Activated CD4-positive, alpha-beta memory T cell treated with anti-CD3 and anti-CD28 coated beads for 36 hours (primary cell): ENCODE measurements at regions not wholly inside any gene's neighbourhood (a gene's known extent, or its start where the extent isn't known, plus 50 kb on each side); places are given as distances from the start of the nearest gene placed in this dataset.

ENCODE experiments used
- CTCF ChIA-PET: fragments of 350-600 bp; sonication (Branson Sonifier 250); formaldehyde crosslinking; loops from one replicate; lab custom pipeline; 2021; ENCODE audit warnings: antibody characterized with exemption, inconsistent platforms; lab: Charles Lee
- POLR2A ChIA-PET: fragments of 350-600 bp; sonication (Branson Sonifier 250); formaldehyde crosslinking; loops from one replicate; lab custom pipeline; 2021; ENCODE audit warnings: antibody characterized with exemption; lab: Charles Lee
- DNase-seq: peaks from one replicate; pipeline ENCODE4 v3.0.0-alpha.2; 2020
- H3K27ac Mint-ChIP-seq: one replicate; pipeline ENCODE4 v1.8.0; 2021; ENCODE audit warnings: mixed read lengths
- H3K27me3 Mint-ChIP-seq: one replicate; pipeline ENCODE4 v1.8.0; 2021; ENCODE audit warnings: mixed read lengths
- H3K36me3 Mint-ChIP-seq: one replicate; pipeline ENCODE4 v1.8.0; 2021; ENCODE audit warnings: mixed read lengths
- H3K4me1 Mint-ChIP-seq: one replicate; pipeline ENCODE4 v1.8.0; 2021; ENCODE audit warnings: low read depth, mixed read lengths
- H3K4me3 Mint-ChIP-seq: one replicate; pipeline ENCODE4 v1.8.0; 2021; ENCODE audit warnings: mild to moderate bottlenecking, mixed read lengths
- H3K9me3 Mint-ChIP-seq: one replicate; pipeline ENCODE4 v1.8.0; 2021; ENCODE audit warnings: mixed read lengths
- intact Hi-C: fragments of 100-400 bp; cut with micrococcal nuclease; formaldehyde crosslinking; loops from one replicate; pipeline ENCODE4 v1.15.1; 2023

GRCh38 chr9:89718651-89719050, 113.8 kb downstream of the GADD45G start:
- CTCF ChIA-PET, result interaction anchor here (1.1 kb wide), 1 partner anchor 383 kb away, joined by 3 read pairs; no protein-coding TSS in a partner anchor
- intact Hi-C loops, result loop anchor here (5.0 kb wide), 1 partner anchor 116 kb away; no protein-coding TSS in a partner anchor
- POLR2A ChIA-PET, result no interaction called here
- no peak overlapping the region for H3K27ac Mint-ChIP-seq
- peaks cover 29% of the 10 kb centered on the region for H3K4me1 Mint-ChIP-seq
- H3K9me3 Mint-ChIP-seq, result peaks cover 9% of the 10 kb centered on the region
- DNase-seq, result no peak
- H3K27me3 Mint-ChIP-seq, result no peaks in the 10 kb centered on the region
- H3K4me3 Mint-ChIP-seq, result no peak overlapping the region
- no peaks in the 10 kb centered on the region for H3K36me3 Mint-ChIP-seq

DNA sequence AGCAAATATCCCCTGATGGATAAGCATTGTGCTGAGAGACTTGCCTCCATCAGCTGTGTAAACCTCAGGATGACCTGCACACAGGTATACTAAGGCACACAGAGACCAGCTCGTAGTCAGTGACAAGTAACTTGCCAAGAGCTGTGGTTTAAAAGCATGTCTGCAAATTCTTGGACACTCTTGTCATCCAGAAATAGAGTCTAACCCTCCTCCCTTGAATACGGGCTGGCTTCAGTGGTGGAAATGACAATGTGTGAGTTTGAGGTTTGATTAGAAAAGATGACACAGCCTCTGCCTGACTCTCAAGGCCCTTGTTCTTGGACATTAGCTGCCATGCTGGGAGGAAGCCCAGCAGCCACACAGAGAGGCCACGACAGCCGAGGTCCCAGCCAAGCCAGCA, 114.4 kb downstream of the GADD45G start:
- DNase-seq, result no peak
- no peak overlapping the region for H3K4me3 Mint-ChIP-seq
- H3K4me1 Mint-ChIP-seq, result peaks cover 26% of the 10 kb centered on the region
- H3K36me3 Mint-ChIP-seq, result no peaks in the 10 kb centered on the region
- intact Hi-C loops, result loop anchor here (5.0 kb wide), 1 partner anchor 117 kb away; no protein-coding TSS in a partner anchor
- peaks cover 9% of the 10 kb centered on the region for H3K9me3 Mint-ChIP-seq
- POLR2A ChIA-PET, result interaction anchor here (0.8 kb wide), 1 partner anchor 84 kb away, joined by 3 read pairs; no protein-coding TSS in a partner anchor
- H3K27me3 Mint-ChIP-seq, result no peaks in the 10 kb centered on the region
- CTCF ChIA-PET, result interaction anchor here (1.1 kb wide), 1 partner anchor 383 kb away, joined by 3 read pairs; no protein-coding TSS in a partner anchor
- H3K27ac Mint-ChIP-seq, result no peak overlapping the region

DNA sequence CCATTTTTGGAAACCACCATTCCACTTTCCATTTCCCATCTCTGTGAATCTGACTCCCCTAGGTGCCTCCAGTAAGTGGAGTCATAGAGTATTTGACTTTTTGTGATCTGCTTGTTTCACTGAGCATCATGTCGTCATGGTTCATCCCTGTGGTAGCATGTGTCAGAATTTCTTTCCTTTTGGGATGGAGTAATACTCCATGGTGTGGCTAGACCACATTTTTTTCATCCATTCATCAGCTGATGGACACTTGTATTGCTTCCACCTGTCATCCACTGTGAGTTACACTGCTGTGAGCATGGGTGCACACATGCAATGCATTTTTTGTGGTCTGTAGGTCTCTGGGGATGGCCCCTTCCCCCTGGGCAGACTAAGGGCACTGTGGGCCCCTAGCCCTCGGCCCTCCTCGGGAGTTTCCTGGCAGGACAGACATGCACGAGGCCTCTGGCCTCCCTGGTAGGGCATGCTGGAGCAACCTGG, 115.9 kb downstream of the GADD45G start:
- ChIA-PET POLR2A (no interaction called here), CTCF (interaction anchor here (0.7 kb wide), 1 partner anchor 338 kb away, joined by 3 read pairs; no protein-coding TSS in a partner anchor)
- Mint-ChIP-seq H3K4me3 (no peak overlapping the region), H3K4me1 (peaks cover 11% of the 10 kb centered on the region), H3K36me3 (peaks cover 1% of the 10 kb centered on the region), H3K9me3 (peaks cover 9% of the 10 kb centered on the region), H3K27me3 (no peaks in the 10 kb centered on the region), H3K27ac (no peak overlapping the region)
- DNase-seq, result no peak
- intact Hi-C loops, result no loop called here

- ChIA-PET POLR2A (no interaction called here), CTCF (interaction anchor here (0.7 kb wide), 1 partner anchor 338 kb away, joined by 3 read pairs; no protein-coding TSS in a partner anchor)
- Mint-ChIP-seq H3K4me3 (no peak overlapping the region), H3K27ac (no peak overlapping the region), H3K27me3 (no peaks in the 10 kb centered on the region), H3K36me3 (peaks cover 1% of the 10 kb centered on the region), H3K9me3 (peaks cover 9% of the 10 kb centered on the region), H3K4me1 (peaks cover 7% of the 10 kb centered on the region)
- no peak for DNase-seq
- intact Hi-C loops, result no loop called here
These were observed 116.4 kb downstream of the GADD45G start for GRCh38 chr9:89721176-89721700.

DNA sequence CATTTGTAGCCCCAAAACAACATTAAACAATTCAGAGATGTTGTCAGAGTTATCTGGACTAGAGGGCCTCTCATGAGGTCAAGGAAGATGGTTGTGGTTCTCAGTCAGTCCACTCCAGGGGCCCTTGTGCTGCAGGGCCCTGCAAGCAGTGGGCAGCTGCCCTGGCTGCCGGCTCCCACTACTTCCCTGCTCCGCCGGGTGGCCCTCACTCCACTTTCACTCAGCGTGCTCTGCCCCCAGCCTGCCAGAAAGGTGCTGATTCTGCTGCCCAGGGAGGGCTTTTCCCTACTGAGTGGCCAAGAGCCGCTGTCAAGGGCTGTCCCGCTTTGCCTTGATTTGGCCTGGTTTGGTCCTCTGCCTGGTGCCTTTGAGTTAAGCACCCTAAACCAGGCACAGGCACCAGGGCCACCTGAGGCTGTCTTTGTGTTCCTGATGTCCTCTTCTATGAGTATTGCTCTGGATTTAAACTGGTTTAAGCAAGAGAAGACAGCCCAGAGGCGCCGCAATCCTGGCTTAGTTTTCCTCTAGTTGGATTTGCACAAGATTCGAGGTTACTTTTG, 117.2 kb downstream of the GADD45G start:
- no peak for DNase-seq
- Mint-ChIP-seq H3K4me1 (peaks cover under 1% of the 10 kb centered on the region), H3K4me3 (no peak overlapping the region), H3K36me3 (peaks cover 1% of the 10 kb centered on the region), H3K27me3 (no peaks in the 10 kb centered on the region), H3K27ac (no peak overlapping the region), H3K9me3 (peaks cover 7% of the 10 kb centered on the region)
- ChIA-PET CTCF (no interaction called here), POLR2A (no interaction called here)
- intact Hi-C loops, result no loop called here

DNA sequence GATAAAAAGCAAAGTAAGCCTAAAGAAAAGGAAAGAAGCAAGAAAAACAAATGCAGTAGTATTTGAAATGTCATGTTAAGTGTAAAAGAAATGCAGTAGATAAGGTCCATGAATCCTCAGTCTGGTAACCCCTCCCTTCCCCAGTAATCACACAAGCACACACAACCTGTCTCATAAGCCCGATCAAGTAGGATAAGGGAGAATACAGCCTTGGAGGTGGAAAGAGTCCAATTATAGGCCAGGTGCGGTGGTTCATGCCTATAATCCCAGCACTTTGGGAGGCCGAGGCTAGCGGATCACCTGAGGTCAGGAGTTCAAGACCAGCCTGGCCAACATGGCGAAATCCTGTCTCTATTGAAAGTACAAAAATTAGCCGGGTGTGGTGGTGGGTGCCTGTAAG, 117.9 kb downstream of the GADD45G start:
- no peaks in the 10 kb centered on the region for H3K4me1 Mint-ChIP-seq
- no peak overlapping the region for H3K4me3 Mint-ChIP-seq
- CTCF ChIA-PET, result no interaction called here
- DNase-seq, result no peak
- H3K27ac Mint-ChIP-seq, result no peak overlapping the region
- intact Hi-C loops, result no loop called here
- peaks cover 1% of the 10 kb centered on the region for H3K36me3 Mint-ChIP-seq
- no peaks in the 10 kb centered on the region for H3K27me3 Mint-ChIP-seq
- peaks cover under 1% of the 10 kb centered on the region for H3K9me3 Mint-ChIP-seq
- POLR2A ChIA-PET, result no interaction called here

DNA sequence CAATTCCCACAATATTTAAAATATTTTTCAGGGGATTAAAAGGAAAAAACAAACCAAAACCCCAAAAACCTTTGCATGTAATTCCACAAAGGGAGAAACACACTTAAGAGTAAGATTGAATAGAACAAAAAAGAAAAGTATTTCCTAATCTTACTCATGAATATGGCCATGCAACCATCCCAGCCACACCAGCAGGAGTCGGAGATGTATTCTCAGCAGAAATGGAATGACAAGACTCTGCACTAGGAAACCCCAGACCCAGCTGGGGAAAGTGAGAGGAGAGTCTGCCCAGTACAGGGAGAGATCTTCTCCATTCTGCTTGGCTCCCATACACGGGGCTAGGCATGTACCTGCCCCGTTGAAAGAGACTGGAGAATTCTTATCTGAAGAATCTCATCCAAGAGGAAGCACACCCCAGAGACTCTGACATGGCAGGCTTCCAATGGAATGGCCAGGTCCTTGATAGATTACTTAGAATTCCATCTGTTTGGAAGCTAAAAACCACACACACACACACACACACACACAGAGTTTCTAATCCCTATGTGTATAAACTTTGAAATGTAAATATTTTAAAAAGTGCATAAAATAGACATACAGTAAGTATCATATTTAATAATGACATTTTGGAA, 118.8 kb downstream of the GADD45G start:
- intact Hi-C loops, result no loop called here
- H3K4me1 Mint-ChIP-seq, result no peaks in the 10 kb centered on the region
- no peaks in the 10 kb centered on the region for H3K9me3 Mint-ChIP-seq
- H3K4me3 Mint-ChIP-seq, result no peak overlapping the region
- H3K27me3 Mint-ChIP-seq, result no peaks in the 10 kb centered on the region
- DNase-seq, result no peak
- ChIA-PET CTCF (no interaction called here), POLR2A (no interaction called here)
- no peak overlapping the region for H3K27ac Mint-ChIP-seq
- peaks cover 1% of the 10 kb centered on the region for H3K36me3 Mint-ChIP-seq

- H3K4me3 Mint-ChIP-seq, result no peak overlapping the region
- peaks cover 1% of the 10 kb centered on the region for H3K36me3 Mint-ChIP-seq
- H3K9me3 Mint-ChIP-seq, result no peaks in the 10 kb centered on the region
- no peaks in the 10 kb centered on the region for H3K27me3 Mint-ChIP-seq
- CTCF ChIA-PET, result interaction anchor here (1.2 kb wide), 1 partner anchor 131 kb away, joined by 3 read pairs; no protein-coding TSS in a partner anchor
- intact Hi-C loops, result no loop called here
- H3K4me1 Mint-ChIP-seq, result no peaks in the 10 kb centered on the region
- H3K27ac Mint-ChIP-seq, result no peak overlapping the region
- DNase-seq, result no peak
- POLR2A ChIA-PET, result no interaction called here
These were observed 119.8 kb downstream of the GADD45G start for GRCh38 chr9:89724659-89725058.

GRCh38 chr9:89725271-89725670, 120.5 kb downstream of the GADD45G start:
- CTCF ChIA-PET, result interaction anchor here (1.2 kb wide), 1 partner anchor 132 kb away, joined by 3 read pairs; no protein-coding TSS in a partner anchor
- no peak overlapping the region for H3K27ac Mint-ChIP-seq
- H3K4me3 Mint-ChIP-seq, result no peak overlapping the region
- DNase-seq, result no peak
- peaks cover 1% of the 10 kb centered on the region for H3K36me3 Mint-ChIP-seq
- intact Hi-C loops, result no loop called here
- H3K9me3 Mint-ChIP-seq, result no peaks in the 10 kb centered on the region
- POLR2A ChIA-PET, result no interaction called here
- no peaks in the 10 kb centered on the region for H3K27me3 Mint-ChIP-seq
- H3K4me1 Mint-ChIP-seq, result no peaks in the 10 kb centered on the region

DNA sequence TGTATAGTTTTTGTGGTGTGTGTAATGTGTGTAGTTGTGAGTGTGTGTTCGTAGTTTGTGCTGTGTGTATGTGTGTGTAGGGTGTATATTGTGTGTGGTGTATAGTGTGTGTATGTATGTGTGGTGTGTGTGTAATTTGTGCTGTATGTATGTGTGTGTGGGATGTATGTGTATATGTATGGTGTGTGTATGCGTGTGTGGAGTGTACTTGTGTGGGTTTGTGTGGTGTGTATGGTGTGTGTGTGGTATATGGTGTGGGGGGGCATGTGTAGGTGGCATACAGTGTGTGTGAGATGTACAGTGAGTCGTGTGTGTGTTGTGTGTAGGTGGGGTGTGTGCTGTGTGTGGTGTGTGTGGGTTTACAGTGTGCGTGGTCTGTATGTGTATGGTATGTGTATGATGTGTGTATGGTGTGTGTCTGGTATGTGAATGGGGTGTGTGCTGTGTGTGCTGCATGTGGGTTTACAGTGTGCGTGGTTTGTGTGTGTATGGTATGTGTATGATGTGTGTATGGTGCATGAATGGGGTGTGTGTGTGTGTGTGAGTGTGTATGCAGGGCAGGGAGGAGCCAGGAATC, 125.2 kb downstream of the GADD45G start:
- ChIA-PET CTCF (interaction anchor here (1.1 kb wide), 1 partner anchor 127 kb away, joined by 5 read pairs; no protein-coding TSS in a partner anchor), POLR2A (no interaction called here)
- H3K9me3 Mint-ChIP-seq, result no peaks in the 10 kb centered on the region
- no peaks in the 10 kb centered on the region for H3K27me3 Mint-ChIP-seq
- no peaks in the 10 kb centered on the region for H3K4me1 Mint-ChIP-seq
- H3K4me3 Mint-ChIP-seq, result no peak overlapping the region
- DNase-seq, result no peak
- intact Hi-C loops, result no loop called here
- no peak overlapping the region for H3K27ac Mint-ChIP-seq
- H3K36me3 Mint-ChIP-seq, result peaks cover 1% of the 10 kb centered on the region

DNA sequence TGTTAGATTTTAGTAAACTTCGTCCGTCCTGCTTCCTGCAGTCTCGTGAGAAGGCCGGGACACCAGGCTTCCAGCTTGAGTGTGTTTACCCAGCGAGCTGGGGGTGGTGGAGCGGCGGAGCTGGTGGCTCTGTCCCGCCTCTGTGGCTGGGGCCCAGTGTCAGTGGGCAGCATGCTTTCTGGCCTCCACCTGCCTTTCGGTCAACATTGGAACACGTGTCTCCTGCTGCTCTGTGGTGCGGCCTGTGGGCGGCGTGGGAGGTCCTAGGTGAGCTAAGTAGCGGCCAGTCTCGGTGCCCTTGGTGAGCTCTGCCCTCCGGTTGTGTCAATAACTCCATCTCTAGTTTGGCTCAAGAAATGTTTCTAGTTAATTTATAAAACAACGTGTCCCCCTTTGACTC, 125.9 kb downstream of the GADD45G start:
- H3K36me3 Mint-ChIP-seq, result no peaks in the 10 kb centered on the region
- no peak overlapping the region for H3K4me3 Mint-ChIP-seq
- H3K27ac Mint-ChIP-seq, result no peak overlapping the region
- no peaks in the 10 kb centered on the region for H3K27me3 Mint-ChIP-seq
- intact Hi-C loops, result loop anchor here (1.0 kb wide), 1 partner anchor 9 kb away; no protein-coding TSS in a partner anchor
- ChIA-PET CTCF (interaction anchor here (1.2 to 1.3 kb wide), 3 partner anchors 13 to 133 kb away, joined by 3 to 5 read pairs (median 4); no protein-coding TSS in a partner anchor), POLR2A (interaction anchor here (1.1 kb wide), 1 partner anchor 35 kb away, joined by 5 read pairs; no protein-coding TSS in a partner anchor)
- DNase-seq, result no peak
- H3K4me1 Mint-ChIP-seq, result no peaks in the 10 kb centered on the region
- H3K9me3 Mint-ChIP-seq, result no peaks in the 10 kb centered on the region
